SH-SY5Y (cell line): ENCODE measurements at regions not wholly inside any gene's neighbourhood (a gene's known extent, or its start where the extent isn't known, plus 50 kb on each side); places are given as distances from the start of the nearest gene placed in this dataset.

Experiments
- GATA2 ChIP-seq: IDR thresholded peaks from 2 replicates; pipeline ENCODE4 v1.6.1; 2011; ENCODE audit warnings: mild to moderate bottlenecking, low read depth, low read length
- GATA3 ChIP-seq: IDR thresholded peaks from 2 replicates; pipeline ENCODE4 v1.6.1; 2011; ENCODE audit warnings: low read depth, mild to moderate bottlenecking, low read length, moderate library complexity

GRCh38 chr18:51884039-51884438 lies 456.0 kb upstream of the DCC start:
- TF ChIP-seq GATA3 (no peak), GATA2 (no peak)
